Endothelial cell of umbilical vein (primary cell): ENCODE measurements at regions not wholly inside any gene's neighbourhood (a gene's known extent, or its start where the extent isn't known, plus 50 kb on each side); places are given as distances from the start of the nearest gene placed in this dataset.

Experiments
- BruUV-seq: library from RNA; stranded (reverse); fragments of 400-500 nt; replicated peaks from 2 replicates; lab custom pipeline; 2021; lab: Mats Ljungman, UMichigan
- CTCF ChIA-PET: fragments of 300-600, 350-600 bp; sonication (Branson Sonifier 250); formaldehyde crosslinking; loops from one replicate; lab custom pipeline; 2021; ENCODE audit warnings: antibody characterized with exemption, inconsistent platforms; lab: Charles Lee
- POLR2A ChIA-PET: fragments of 300-600, 350-600 bp; sonication (Branson Sonifier 250); formaldehyde crosslinking; loops from one replicate; lab custom pipeline; 2021; ENCODE audit warnings: antibody characterized with exemption, inconsistent platforms; lab: Charles Lee
- DNase-seq: peaks from one replicate; pipeline ENCODE4 v3.0.0-alpha.2; 2011; ENCODE audit warnings: low read depth, low spot score
- FAIRE-seq: peaks from 2 replicates; lab custom pipeline; 2011; peaks lifted over from hg19 to GRCh38; lab: Jason Lieb, UNC
- H2AFZ ChIP-seq: 2 replicates; pipeline ENCODE4 v1.6.0; 2012; ENCODE audit warnings: low read depth, low read length, control low read depth, inconsistent platforms
- H3K27ac ChIP-seq: 2 replicates; pipeline ENCODE4 v1.5.1; 2011; ENCODE audit warnings: low read depth, mild to moderate bottlenecking, control low read depth, low read length, moderate library complexity; ENCODE audit not compliant: insufficient read depth
- H3K27me3 ChIP-seq, 2 experiments: 2 replicates each; pipeline versions ENCODE4 v1.6.0 to v1.6.1; 2011; ENCODE audit warnings: low read length in 2 of 2, mixed read lengths in 1 of 2; ENCODE audit not compliant: control insufficient read depth in 2 of 2, insufficient read depth in 2 of 2
- H3K36me3 ChIP-seq, 2 experiments: 2 replicates in 1 of 2; 3 replicates in 1 of 2; pipeline ENCODE4 v1.5.1; 2011; ENCODE audit warnings: low read length in 2 of 2, mild to moderate bottlenecking in 1 of 2, moderate library complexity in 1 of 2; ENCODE audit not compliant: control insufficient read depth in 2 of 2, insufficient read depth in 2 of 2; ENCODE audit errors: extremely low read depth in 1 of 2
- H3K4me1 ChIP-seq: 3 replicates; pipeline ENCODE4 v1.5.1; 2011; ENCODE audit warnings: mild to moderate bottlenecking, low read length; ENCODE audit not compliant: control insufficient read depth, insufficient read depth; ENCODE audit errors: extremely low read depth
- H3K4me2 ChIP-seq: 2 replicates; pipeline ENCODE4 v1.6.1; 2011; ENCODE audit warnings: low read length, control low read depth, mixed read lengths; ENCODE audit not compliant: insufficient read depth
- H3K4me3 ChIP-seq, 3 experiments: fragments of 200-600 bp in 1 of 3; sonication (generic), shearing (Covaris generic) in 1 of 3; replicated peaks in 1 of 3; 2 replicates each; pipeline ENCODE4 v1.5.1; 2011 to 2016; ENCODE audit warnings: control low read depth in 3 of 3, low read length in 3 of 3, mild to moderate bottlenecking in 2 of 3, inconsistent platforms in 1 of 3, low read depth in 1 of 3, moderate library complexity in 1 of 3; ENCODE audit not compliant: insufficient read depth in 1 of 3
- H3K79me2 ChIP-seq: 2 replicates; pipeline ENCODE4 v1.6.0; 2012; ENCODE audit warnings: low read length, inconsistent platforms; ENCODE audit not compliant: control insufficient read depth, insufficient read depth
- H3K9ac ChIP-seq: replicated peaks from 2 replicates; pipeline ENCODE3; 2011; ENCODE audit warnings: low read length, control low read depth; ENCODE audit not compliant: insufficient read depth; ENCODE audit errors: extremely low read depth
- H3K9me1 ChIP-seq: replicated peaks from 3 replicates; pipeline ENCODE4 v1.6.0; 2011; ENCODE audit warnings: mild to moderate bottlenecking, low read length; ENCODE audit not compliant: control insufficient read depth, insufficient read depth; ENCODE audit errors: extremely low read depth
- H3K9me3 ChIP-seq: replicated peaks from 2 replicates; pipeline ENCODE4 v1.5.1; 2012; ENCODE audit warnings: low read length, inconsistent platforms; ENCODE audit not compliant: control insufficient read depth, insufficient read depth
- H4K20me1 ChIP-seq: replicated peaks from 2 replicates; pipeline ENCODE3; 2011; ENCODE audit warnings: mild to moderate bottlenecking, low read length; ENCODE audit not compliant: control insufficient read depth, insufficient read depth; ENCODE audit errors: extremely low read depth
- CTCF ChIP-seq, 2 donors: IDR thresholded peaks; 1 replicate in 1 of 2; 2 replicates in 1 of 2; pipeline ENCODE4 v1.5.1; 2011; ENCODE audit warnings: low read length in 2 of 2, mild to moderate bottlenecking in 2 of 2, moderate library complexity in 2 of 2, control low read depth in 1 of 2, inconsistent platforms in 1 of 2, low read depth in 1 of 2; ENCODE audit not compliant: insufficient read depth in 1 of 2; ENCODE audit errors: extremely low read depth in 1 of 2
- EZH2 ChIP-seq: IDR thresholded peaks from 2 replicates; pipeline ENCODE4 v1.6.1; 2012; ENCODE audit warnings: borderline replicate concordance, low read depth, mild to moderate bottlenecking, moderate library complexity, low read length, inconsistent platforms; ENCODE audit not compliant: severe bottlenecking
- FOS ChIP-seq: IDR thresholded peaks from 2 replicates; pipeline ENCODE4 v1.6.1; 2011; ENCODE audit warnings: mild to moderate bottlenecking, low read length, moderate library complexity, borderline replicate concordance; ENCODE audit not compliant: insufficient read depth
- GATA2 ChIP-seq: IDR thresholded peaks from 2 replicates; pipeline ENCODE4 v1.7.0; 2011; ENCODE audit warnings: low read depth, mild to moderate bottlenecking, moderate library complexity, mixed read lengths, low read length; ENCODE audit not compliant: insufficient read length, insufficient read depth
- JUN ChIP-seq: IDR thresholded peaks from 2 replicates; pipeline ENCODE4 v1.6.1; 2011; ENCODE audit warnings: borderline replicate concordance, low read depth; ENCODE audit not compliant: insufficient read length, insufficient read depth
- MYC ChIP-seq: IDR thresholded peaks from one replicate; pipeline ENCODE4 v1.6.1; 2011; ENCODE audit warnings: mild to moderate bottlenecking, low read depth, low read length
- POLR2A ChIP-seq: IDR thresholded peaks from 2 replicates; pipeline ENCODE4 v1.6.1; 2012; ENCODE audit warnings: low read depth, mild to moderate bottlenecking, control low read depth, low read length
- POLR2AphosphoS5 ChIP-seq: IDR thresholded peaks from 2 replicates; pipeline ENCODE4 v1.6.1; 2012; ENCODE audit warnings: low read depth, mild to moderate bottlenecking, control low read depth, low read length, moderate library complexity; ENCODE audit not compliant: insufficient read depth
- dilution Hi-C: fragments of 300-500 bp; cut with MboI; formaldehyde crosslinking; loops from one replicate; pipeline ENCODE4 v1.15.0; 2019; ENCODE audit warnings: low sequenced_read_pairs; ENCODE audit not compliant: extremely low pct_ligation_motif_present
- intact Hi-C: fragments of 100-400 bp; cut with micrococcal nuclease; formaldehyde crosslinking; loops from one replicate; pipeline ENCODE4 v1.10.0; 2022
- TF ChIP-seq, protein P1 (sequence below): IDR thresholded peaks from 2 replicates; pipeline ENCODE4 v1.6.1; 2011; ENCODE audit not compliant: insufficient read depth, insufficient read length

GRCh38 chr15:46170326-46170725, 535.5 kb downstream of the SQOR start:
- Histone ChIP-seq H3K36me3 (no peaks in the 10 kb centered on the region), H3K4me2 (no peak overlapping the region), H3K9me3 (no peaks in the 10 kb centered on the region), H3K27me3 (no peaks in the 10 kb centered on the region), H3K79me2 (no peaks in the 10 kb centered on the region), H3K9ac (no peak overlapping the region), H4K20me1 (no peaks in the 10 kb centered on the region), H3K27ac (no peak overlapping the region), H3K4me3 (no peak overlapping the region), H3K4me1 (no peaks in the 10 kb centered on the region), H3K9me1 (no peaks in the 10 kb centered on the region), H2AFZ (no peak overlapping the region)
- TF ChIP-seq CTCF (IDR thresholded peaks at IDR 0.05; ENCODE audit: extremely low read depth in 1 of 2, insufficient read depth in 1 of 2, low read depth in 1 of 2, low read length in 2 of 2) (no peak), POLR2A (no peak), EZH2 (no peak), POLR2AphosphoS5 (no peak), MYC (no peak), FOS (no peak), GATA2 (no peak), JUN (no peak)
- TF ChIP-seq, protein P1, sequence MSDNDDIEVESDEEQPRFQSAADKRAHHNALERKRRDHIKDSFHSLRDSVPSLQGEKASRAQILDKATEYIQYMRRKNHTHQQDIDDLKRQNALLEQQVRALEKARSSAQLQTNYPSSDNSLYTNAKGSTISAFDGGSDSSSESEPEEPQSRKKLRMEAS, result no peak
- DNase-seq (no peak), FAIRE-seq (no peak)
- dilution Hi-C loops, result no loop called here
- ChIA-PET POLR2A (no interaction called here), CTCF (no interaction called here)
- BruUV-seq, result no TSS peak
- intact Hi-C loops, result no loop called here
